NB4 (cell line): ENCODE measurements at regions not wholly inside any gene's neighbourhood (a gene's known extent, or its start where the extent isn't known, plus 50 kb on each side); places are given as distances from the start of the nearest gene placed in this dataset.

ENCODE experiments used
- CTCF ChIP-seq: IDR thresholded peaks from one replicate; pipeline ENCODE4 v1.5.1; 2012; ENCODE audit warnings: low read depth, low read length
- MAX ChIP-seq: IDR thresholded peaks from 2 replicates; pipeline ENCODE4 v1.6.1; 2011; ENCODE audit warnings: low read depth, low read length
- MYC ChIP-seq: IDR thresholded peaks from 2 replicates; pipeline ENCODE4 v1.6.1; 2011; ENCODE audit warnings: low read depth, low read length
- POLR2A ChIP-seq: IDR thresholded peaks from 2 replicates; pipeline ENCODE4 v1.6.1; 2011; ENCODE audit warnings: mild to moderate bottlenecking; ENCODE audit not compliant: insufficient read length; ENCODE audit errors: extremely low read depth

GRCh38 chr10:2301227-2301626 lies 563.9 kb upstream of the ADARB2 start:
- TF ChIP-seq POLR2A (no peak), MAX (no peak), CTCF (no peak), MYC (no peak)
